Mucosa of gallbladder (tissue), 1 donor: ENCODE measurements at regions not wholly inside any gene's neighbourhood (a gene's known extent, or its start where the extent isn't known, plus 50 kb on each side); places are given as distances from the start of the nearest gene placed in this dataset.

ENCODE experiments used
- DNase-seq: peaks from one replicate; pipeline ENCODE4 v3.0.0-alpha.2; 2020; ENCODE audit warnings: low spot score
- donor health status: DM: no; HTN: no; CAD: no.

DNA sequence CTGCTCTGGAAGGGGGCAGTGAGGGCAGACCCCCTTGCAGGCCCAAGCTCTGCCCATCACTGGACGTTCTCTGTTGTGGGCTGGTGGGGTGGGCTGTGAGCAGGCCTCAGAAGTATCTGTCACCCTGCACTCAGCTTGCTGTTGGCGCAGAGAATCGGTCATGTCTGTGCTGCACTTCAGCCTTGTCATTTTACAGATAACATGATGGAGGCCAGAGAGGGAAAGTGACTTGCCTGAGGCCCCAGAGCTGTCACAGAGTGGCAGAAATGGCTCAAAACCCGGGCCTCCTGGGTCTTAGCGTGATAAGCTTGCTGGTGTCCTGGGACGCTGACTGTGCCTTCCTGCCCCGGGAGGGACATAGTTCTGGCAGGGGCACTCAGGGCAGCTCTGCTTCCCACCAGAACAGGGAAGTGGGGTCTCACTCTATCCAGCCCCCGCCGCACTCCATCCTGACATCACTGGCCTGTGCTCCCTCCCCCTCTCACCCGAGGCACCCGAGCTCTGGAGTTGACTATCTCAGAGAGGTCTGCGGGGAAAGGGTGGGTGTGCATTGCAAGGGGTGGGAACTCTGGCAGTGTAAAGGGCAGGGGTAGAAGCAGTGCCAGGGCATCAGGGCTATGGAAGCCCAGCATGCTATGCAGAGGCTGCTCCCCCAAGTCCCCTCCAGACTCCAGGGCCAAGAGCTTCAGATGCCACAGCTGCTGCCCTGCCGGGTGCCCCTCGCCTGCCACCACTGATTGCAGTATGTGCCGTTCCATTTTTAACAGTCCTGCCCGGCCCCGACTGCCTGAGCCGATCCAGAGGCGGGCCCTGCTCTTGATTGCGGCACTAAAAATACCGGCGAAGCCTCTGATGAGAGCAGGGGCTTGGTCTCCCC is 50.4 kb upstream of the NECTIN1 start:
- DNase-seq: no peak
